Erythroblast (primary cell): ENCODE measurements at regions not wholly inside any gene's neighbourhood (a gene's known extent, or its start where the extent isn't known, plus 50 kb on each side); places are given as distances from the start of the nearest gene placed in this dataset.

Experiments used
- GATA1 ChIP-seq: IDR thresholded peaks from 2 replicates; pipeline ENCODE4 v1.6.1; 2011; ENCODE audit warnings: low read depth, mild to moderate bottlenecking, control low read depth, low read length, moderate library complexity
- POLR2A ChIP-seq: IDR thresholded peaks from 2 replicates; pipeline ENCODE4 v1.6.1; 2011; ENCODE audit warnings: mild to moderate bottlenecking, low read length

- TF ChIP-seq POLR2A (no peak), GATA1 (no peak)
These were observed 343.1 kb downstream of the ZSWIM6 start for GRCh38 chr5:61675015-61675692.
